Thyroid gland (tissue), 4 donors: ENCODE measurements at regions not wholly inside any gene's neighbourhood (a gene's known extent, or its start where the extent isn't known, plus 50 kb on each side); places are given as distances from the start of the nearest gene placed in this dataset.

Experiments used
- POLR2A ChIP-seq, 2 donors: fragments of 450-650 bp; IDR thresholded peaks; one replicate each; pipeline ENCODE4 v1.6.1; 2017; ENCODE audit warnings: antibody characterized with exemption in 2 of 2, mild to moderate bottlenecking in 2 of 2, moderate library complexity in 1 of 2
- TF ChIP-seq, protein P1 (sequence below), 6 experiments: fragments of 200-600 bp in 3 of 6; fragments of 450-650 bp in 3 of 6; sonication (generic) in 3 of 6; IDR thresholded peaks; one replicate each; pipeline ENCODE4 v1.5.1; 2016 to 2019; ENCODE audit warnings: antibody characterized with exemption in 6 of 6, mild to moderate bottlenecking in 2 of 6, inconsistent platforms in 1 of 6, moderate library complexity in 1 of 6

GRCh38 chr9:126149661-126150060 is 177.0 kb upstream of the MVB12B start:
- no peak for TF ChIP-seq POLR2A (IDR thresholded peaks at IDR 0.05)
- TF ChIP-seq, protein P1, sequence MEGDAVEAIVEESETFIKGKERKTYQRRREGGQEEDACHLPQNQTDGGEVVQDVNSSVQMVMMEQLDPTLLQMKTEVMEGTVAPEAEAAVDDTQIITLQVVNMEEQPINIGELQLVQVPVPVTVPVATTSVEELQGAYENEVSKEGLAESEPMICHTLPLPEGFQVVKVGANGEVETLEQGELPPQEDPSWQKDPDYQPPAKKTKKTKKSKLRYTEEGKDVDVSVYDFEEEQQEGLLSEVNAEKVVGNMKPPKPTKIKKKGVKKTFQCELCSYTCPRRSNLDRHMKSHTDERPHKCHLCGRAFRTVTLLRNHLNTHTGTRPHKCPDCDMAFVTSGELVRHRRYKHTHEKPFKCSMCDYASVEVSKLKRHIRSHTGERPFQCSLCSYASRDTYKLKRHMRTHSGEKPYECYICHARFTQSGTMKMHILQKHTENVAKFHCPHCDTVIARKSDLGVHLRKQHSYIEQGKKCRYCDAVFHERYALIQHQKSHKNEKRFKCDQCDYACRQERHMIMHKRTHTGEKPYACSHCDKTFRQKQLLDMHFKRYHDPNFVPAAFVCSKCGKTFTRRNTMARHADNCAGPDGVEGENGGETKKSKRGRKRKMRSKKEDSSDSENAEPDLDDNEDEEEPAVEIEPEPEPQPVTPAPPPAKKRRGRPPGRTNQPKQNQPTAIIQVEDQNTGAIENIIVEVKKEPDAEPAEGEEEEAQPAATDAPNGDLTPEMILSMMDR (IDR thresholded peaks at IDR 0.05) = no peak
